ENCODE measurements at regions not wholly inside any gene's neighbourhood (a gene's known extent, or its start where the extent isn't known, plus 50 kb on each side); places are given as distances from the start of the nearest gene placed in this dataset.

- no peak for FAIRE-seq
- Histone ChIP-seq H3K9me3 (ENCODE audit: insufficient read depth, low read depth, low read length) (no peaks in the 10 kb centered on the region), H2AFZ (ENCODE audit: low read depth, low read length) (no peak overlapping the region), H3K27me3 (ENCODE audit: insufficient read depth, low read length) (no peaks in the 10 kb centered on the region), H3K27ac (ENCODE audit: low read depth, low read length) (no peak overlapping the region), H3K36me3 (ENCODE audit: insufficient read depth, low read length) (no peaks in the 10 kb centered on the region), H4K20me1 (ENCODE audit: insufficient read depth, low read length) (no peaks in the 10 kb centered on the region), H3K9ac (ENCODE audit: low read length) (no peak overlapping the region), H3K79me2 (ENCODE audit: insufficient read depth, low read length) (no peaks in the 10 kb centered on the region), H3K4me3 (ENCODE audit: insufficient read depth, low read depth, low read length) (no peak overlapping the region), H3K4me1 (ENCODE audit: insufficient read depth, low read length) (no peaks in the 10 kb centered on the region), H3K4me2 (ENCODE audit: low read length) (no peak overlapping the region)
- H3K36me3 Mint-ChIP-seq (ENCODE audit: low read depth, unreplicated experiment), result peaks cover 2% of the 10 kb centered on the region
- H3K27ac Mint-ChIP-seq (ENCODE audit: unreplicated experiment), result no peak overlapping the region
- H3K9me3 Mint-ChIP-seq (ENCODE audit: unreplicated experiment), result peaks cover 2% of the 10 kb centered on the region
- DNase-seq (ENCODE audit: low read depth), result no peak
- H3K27me3 Mint-ChIP-seq (ENCODE audit: low read depth, unreplicated experiment), result no peaks in the 10 kb centered on the region
- H3K4me1 Mint-ChIP-seq (ENCODE audit: low read depth, unreplicated experiment), result no peaks in the 10 kb centered on the region
- H3K4me3 Mint-ChIP-seq (ENCODE audit: unreplicated experiment), result no peak overlapping the region
- TF ChIP-seq EZH2 (IDR thresholded peaks at IDR 0.05; ENCODE audit: insufficient read depth, low read length) (no peak), CTCF (IDR thresholded peaks at IDR 0.05; ENCODE audit: insufficient read depth, low read depth, low read length) (no peak)
Observed at GRCh38 chr6:11961923-11962322, 50.2 kb upstream of the HIVEP1 start.

GRCh38 chr6:11960909-11961779 lies 51.0 kb upstream of the HIVEP1 start:
- Histone ChIP-seq H3K4me3 (ENCODE audit: insufficient read depth, low read depth, low read length) (no peak overlapping the region), H4K20me1 (ENCODE audit: insufficient read depth, low read length) (no peaks in the 10 kb centered on the region), H3K36me3 (ENCODE audit: insufficient read depth, low read length) (no peaks in the 10 kb centered on the region), H3K9me3 (ENCODE audit: insufficient read depth, low read depth, low read length) (no peaks in the 10 kb centered on the region), H3K4me2 (ENCODE audit: low read length) (no peak overlapping the region), H3K79me2 (ENCODE audit: insufficient read depth, low read length) (no peaks in the 10 kb centered on the region), H3K9ac (ENCODE audit: low read length) (no peak overlapping the region), H2AFZ (ENCODE audit: low read depth, low read length) (no peak overlapping the region), H3K4me1 (ENCODE audit: insufficient read depth, low read length) (no peaks in the 10 kb centered on the region), H3K27me3 (ENCODE audit: insufficient read depth, low read length) (no peaks in the 10 kb centered on the region), H3K27ac (ENCODE audit: low read depth, low read length) (no peak overlapping the region)
- TF ChIP-seq EZH2 (IDR thresholded peaks at IDR 0.05; ENCODE audit: insufficient read depth, low read length) (no peak), CTCF (IDR thresholded peaks at IDR 0.05; ENCODE audit: insufficient read depth, low read depth, low read length) (no peak)
- Mint-ChIP-seq H3K27me3 (ENCODE audit: low read depth, unreplicated experiment) (no peaks in the 10 kb centered on the region), H3K4me1 (ENCODE audit: low read depth, unreplicated experiment) (no peaks in the 10 kb centered on the region), H3K9me3 (ENCODE audit: unreplicated experiment) (peaks cover 2% of the 10 kb centered on the region), H3K27ac (ENCODE audit: unreplicated experiment) (no peak overlapping the region), H3K36me3 (ENCODE audit: low read depth, unreplicated experiment) (peaks cover 2% of the 10 kb centered on the region), H3K4me3 (ENCODE audit: unreplicated experiment) (no peak overlapping the region)
- no peak for DNase-seq (ENCODE audit: low read depth)
- no peak for FAIRE-seq

- Histone ChIP-seq H4K20me1 (ENCODE audit: insufficient read depth, low read length) (no peaks in the 10 kb centered on the region), H2AFZ (ENCODE audit: low read depth, low read length) (no peak overlapping the region), H3K4me1 (ENCODE audit: insufficient read depth, low read length) (no peaks in the 10 kb centered on the region), H3K9ac (ENCODE audit: low read length) (no peak overlapping the region), H3K27me3 (ENCODE audit: insufficient read depth, low read length) (no peaks in the 10 kb centered on the region), H3K4me3 (ENCODE audit: insufficient read depth, low read depth, low read length) (no peak overlapping the region), H3K79me2 (ENCODE audit: insufficient read depth, low read length) (no peaks in the 10 kb centered on the region), H3K4me2 (ENCODE audit: low read length) (no peak overlapping the region), H3K27ac (ENCODE audit: low read depth, low read length) (no peak overlapping the region), H3K36me3 (ENCODE audit: insufficient read depth, low read length) (no peaks in the 10 kb centered on the region), H3K9me3 (ENCODE audit: insufficient read depth, low read depth, low read length) (no peaks in the 10 kb centered on the region)
- H3K9me3 Mint-ChIP-seq (ENCODE audit: unreplicated experiment), result no peaks in the 10 kb centered on the region
- H3K27ac Mint-ChIP-seq (ENCODE audit: unreplicated experiment), result no peak overlapping the region
- peaks cover 2% of the 10 kb centered on the region for H3K36me3 Mint-ChIP-seq (ENCODE audit: low read depth, unreplicated experiment)
- H3K4me1 Mint-ChIP-seq (ENCODE audit: low read depth, unreplicated experiment), result no peaks in the 10 kb centered on the region
- H3K4me3 Mint-ChIP-seq (ENCODE audit: unreplicated experiment), result no peak overlapping the region
- DNase-seq (ENCODE audit: low read depth) (no peak), FAIRE-seq (no peak)
- TF ChIP-seq EZH2 (IDR thresholded peaks at IDR 0.05; ENCODE audit: insufficient read depth, low read length) (no peak), CTCF (IDR thresholded peaks at IDR 0.05; ENCODE audit: insufficient read depth, low read depth, low read length) (no peak)
- no peaks in the 10 kb centered on the region for H3K27me3 Mint-ChIP-seq (ENCODE audit: low read depth, unreplicated experiment)
Observed at GRCh38 chr6:11956781-11957180, 55.3 kb upstream of the HIVEP1 start.
